ENCODE measurements at regions not wholly inside any gene's neighbourhood (a gene's known extent, or its start where the extent isn't known, plus 50 kb on each side); places are given as distances from the start of the nearest gene placed in this dataset.

DNA sequence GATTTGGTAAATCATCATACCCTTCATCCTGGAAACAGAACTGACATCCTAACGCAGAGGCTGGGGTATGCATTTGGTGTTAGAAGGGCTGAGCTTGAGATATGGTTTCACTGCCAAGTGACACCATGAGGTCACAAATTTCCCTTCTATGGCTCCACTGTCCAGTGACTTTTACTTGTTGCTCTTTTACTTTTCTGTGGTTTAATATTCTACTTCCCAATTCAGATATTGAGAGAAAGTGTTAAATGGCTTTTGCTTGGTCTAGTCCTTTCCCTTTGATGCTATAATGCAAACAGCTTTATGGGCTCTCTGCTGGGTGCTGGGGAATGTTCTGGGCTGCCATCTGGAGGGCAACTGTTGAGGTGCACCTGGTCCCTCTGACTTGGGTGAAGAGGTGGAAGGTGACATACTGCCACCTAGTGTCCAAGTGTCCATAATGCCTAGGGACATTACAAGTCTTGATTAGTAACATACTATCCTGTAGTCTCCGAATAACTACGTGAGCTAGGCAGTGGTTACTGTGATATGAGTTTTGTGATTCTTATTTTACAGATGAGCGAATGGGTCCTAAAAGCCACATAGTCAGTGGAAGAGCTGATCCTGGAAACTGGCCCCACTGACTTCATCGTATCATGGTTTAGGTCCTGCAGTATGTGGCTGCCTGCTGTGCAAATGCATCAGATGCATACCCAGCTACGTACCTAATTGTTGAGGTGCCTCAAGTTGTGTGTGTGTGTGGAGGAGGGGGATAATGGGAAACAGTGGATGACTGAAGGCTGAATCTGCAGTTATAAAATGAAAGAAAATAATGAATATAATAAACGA lies 149.1 kb upstream of the RAG2 start:
- TF ChIP-seq POLR2A (IDR thresholded peaks at IDR 0.05): no peak
- TF ChIP-seq, protein P1, sequence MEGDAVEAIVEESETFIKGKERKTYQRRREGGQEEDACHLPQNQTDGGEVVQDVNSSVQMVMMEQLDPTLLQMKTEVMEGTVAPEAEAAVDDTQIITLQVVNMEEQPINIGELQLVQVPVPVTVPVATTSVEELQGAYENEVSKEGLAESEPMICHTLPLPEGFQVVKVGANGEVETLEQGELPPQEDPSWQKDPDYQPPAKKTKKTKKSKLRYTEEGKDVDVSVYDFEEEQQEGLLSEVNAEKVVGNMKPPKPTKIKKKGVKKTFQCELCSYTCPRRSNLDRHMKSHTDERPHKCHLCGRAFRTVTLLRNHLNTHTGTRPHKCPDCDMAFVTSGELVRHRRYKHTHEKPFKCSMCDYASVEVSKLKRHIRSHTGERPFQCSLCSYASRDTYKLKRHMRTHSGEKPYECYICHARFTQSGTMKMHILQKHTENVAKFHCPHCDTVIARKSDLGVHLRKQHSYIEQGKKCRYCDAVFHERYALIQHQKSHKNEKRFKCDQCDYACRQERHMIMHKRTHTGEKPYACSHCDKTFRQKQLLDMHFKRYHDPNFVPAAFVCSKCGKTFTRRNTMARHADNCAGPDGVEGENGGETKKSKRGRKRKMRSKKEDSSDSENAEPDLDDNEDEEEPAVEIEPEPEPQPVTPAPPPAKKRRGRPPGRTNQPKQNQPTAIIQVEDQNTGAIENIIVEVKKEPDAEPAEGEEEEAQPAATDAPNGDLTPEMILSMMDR (IDR thresholded peaks at IDR 0.05 in 8 of 11, conservative IDR thresholded peaks at IDR 0.05 in 3 of 11): peak; percentile 74 to 99 (median 95)

Measured in spleen (tissue), 7 donors.